GM18526 (cell line): ENCODE measurements at regions not wholly inside any gene's neighbourhood (a gene's known extent, or its start where the extent isn't known, plus 50 kb on each side); places are given as distances from the start of the nearest gene placed in this dataset.

Experiments
- POLR2A ChIP-seq: IDR thresholded peaks from 3 replicates; pipeline ENCODE4 v1.6.1; 2011; ENCODE audit not compliant: insufficient read length; ENCODE audit errors: extremely low read depth

- TF ChIP-seq POLR2A, result no peak
Measured at GRCh38 chr13:73967397-73968165, 166.6 kb downstream of the KLF12 start.

GRCh38 chr13:73966331-73966730 lies 167.9 kb downstream of the KLF12 start:
- no peak for TF ChIP-seq POLR2A

GRCh38 chr13:73962284-73962683 lies 171.9 kb downstream of the KLF12 start:
- no peak for TF ChIP-seq POLR2A

- TF ChIP-seq POLR2A, result no peak
Measured at GRCh38 chr13:73961181-73961580, 173.0 kb downstream of the KLF12 start.

DNA sequence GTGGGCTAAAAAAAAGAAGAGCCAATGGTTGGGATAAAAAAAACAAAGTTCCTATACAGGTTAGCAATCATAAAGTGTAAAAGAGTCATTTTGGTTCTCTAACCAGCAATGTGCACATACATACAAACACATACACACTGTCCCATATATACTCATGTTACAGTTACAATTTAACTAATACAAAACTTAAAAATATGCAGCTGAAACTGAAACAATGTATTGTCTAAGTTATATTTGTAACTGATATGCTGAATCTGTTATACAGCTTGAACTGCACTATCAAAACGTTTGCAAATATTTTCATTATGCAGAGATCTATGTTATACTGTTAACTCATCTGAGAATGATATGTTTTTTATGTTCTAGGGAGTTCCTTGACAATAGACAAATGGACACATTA lies 173.7 kb downstream of the KLF12 start:
- no peak for TF ChIP-seq POLR2A

DNA sequence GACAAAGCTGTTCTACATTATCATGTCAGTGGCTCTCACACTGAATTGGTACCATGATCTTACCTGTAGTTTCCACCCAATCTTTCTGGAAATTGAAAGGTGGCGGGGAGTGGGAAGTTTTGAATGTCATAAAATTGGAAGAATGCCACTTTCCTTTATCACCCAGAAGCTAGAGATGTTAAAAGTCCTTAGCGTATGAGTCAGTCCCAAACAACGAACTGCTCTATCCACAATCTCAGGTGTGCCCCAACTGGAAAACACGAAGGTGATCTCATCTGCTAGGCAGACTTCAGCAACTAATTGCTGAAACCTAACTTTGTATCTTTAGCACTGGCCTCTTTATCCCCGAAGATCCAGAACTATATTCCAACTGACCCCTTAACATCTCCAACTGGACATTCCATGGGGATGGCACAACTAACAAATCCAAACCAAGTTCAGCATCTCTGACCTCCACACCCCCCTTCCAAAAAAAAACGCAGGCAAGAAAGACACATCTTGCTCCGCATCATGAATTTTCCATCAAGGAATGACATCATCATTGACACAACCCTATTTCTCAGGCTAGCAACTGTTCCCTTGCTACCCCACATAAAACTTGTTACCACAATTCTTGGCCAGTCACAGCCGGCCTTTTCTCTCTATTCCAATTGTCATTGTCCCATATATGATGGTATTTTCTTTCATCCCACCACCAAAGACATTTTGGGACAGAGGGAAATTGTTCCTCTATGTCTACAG lies 175.4 kb downstream of the KLF12 start:
- no peak for TF ChIP-seq POLR2A

- TF ChIP-seq POLR2A, result no peak
Measured at GRCh38 chr13:73957889-73958288, 176.3 kb downstream of the KLF12 start.

- TF ChIP-seq POLR2A, result no peak
Measured at GRCh38 chr13:73956795-73957408, 177.3 kb downstream of the KLF12 start.

GRCh38 chr13:73955977-73956500 lies 178.2 kb downstream of the KLF12 start:
- no peak for TF ChIP-seq POLR2A

DNA sequence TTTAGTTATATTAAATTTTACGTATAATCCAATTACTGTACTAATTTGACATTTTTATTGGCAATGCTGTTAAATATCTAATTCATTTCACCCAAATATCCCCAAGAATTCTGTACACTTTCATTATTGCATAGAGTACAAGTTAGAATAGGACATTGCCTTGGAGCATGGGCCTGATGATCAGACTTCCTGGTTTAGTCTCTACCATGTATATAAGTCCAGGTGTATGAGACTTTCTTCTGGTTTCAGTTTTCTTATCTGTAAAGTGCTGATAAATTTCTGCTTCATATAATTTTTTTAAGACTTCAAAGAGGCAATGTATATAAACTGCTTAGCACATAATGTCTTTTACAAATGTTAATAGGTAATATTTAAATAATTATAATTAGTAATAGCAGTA lies 179.4 kb downstream of the KLF12 start:
- no peak for TF ChIP-seq POLR2A

DNA sequence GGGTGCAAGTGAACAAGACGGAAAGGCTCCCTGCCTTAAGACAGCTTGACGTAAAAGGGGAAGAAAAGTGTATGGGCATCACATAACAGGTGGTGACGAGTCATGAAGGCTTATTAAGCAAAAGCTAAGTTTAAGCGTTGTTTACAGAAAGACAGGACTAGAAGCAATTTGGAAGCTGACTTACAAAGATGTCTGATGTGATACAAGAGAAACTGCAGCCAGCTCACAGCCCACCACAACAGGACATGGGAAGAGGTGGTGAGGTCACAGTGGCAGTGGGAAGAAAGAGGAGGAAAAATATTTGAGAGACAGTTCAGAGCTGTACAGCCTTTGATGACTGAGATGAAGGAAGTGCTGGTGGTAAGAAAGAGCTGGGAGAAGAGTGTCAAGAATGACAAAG lies 181.6 kb downstream of the KLF12 start:
- no peak for TF ChIP-seq POLR2A

DNA sequence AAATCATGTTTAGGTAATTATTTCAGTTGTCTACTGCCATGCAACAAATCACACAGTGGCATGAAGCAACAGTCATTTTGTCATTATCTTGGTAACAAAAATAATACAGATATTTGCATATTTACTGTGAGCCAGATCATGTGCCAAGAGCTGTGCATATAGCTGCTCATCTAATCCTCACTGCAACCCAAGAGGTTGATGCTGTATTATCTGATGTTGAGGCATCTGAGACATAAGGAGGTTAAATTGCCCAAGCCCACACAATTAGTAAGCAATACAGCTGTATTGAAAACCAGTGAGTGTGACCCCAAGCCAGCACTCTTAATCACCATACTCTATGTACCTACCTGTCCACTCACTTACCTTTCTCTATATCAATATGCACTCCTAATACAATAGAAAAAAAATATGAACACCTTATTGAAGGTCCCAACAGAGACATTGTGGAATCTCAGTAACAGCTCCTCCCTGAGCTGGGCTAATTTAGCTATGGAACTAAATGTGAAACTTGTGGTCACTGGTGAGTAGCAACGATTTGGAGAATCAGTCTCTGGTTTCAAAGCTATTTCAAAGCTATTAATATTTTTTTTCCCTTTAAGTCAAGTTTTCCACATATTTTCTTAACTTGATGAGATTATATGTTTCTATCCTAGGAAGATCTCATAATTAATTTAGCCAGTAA lies 185.2 kb downstream of the KLF12 start:
- TF ChIP-seq POLR2A, result no peak

DNA sequence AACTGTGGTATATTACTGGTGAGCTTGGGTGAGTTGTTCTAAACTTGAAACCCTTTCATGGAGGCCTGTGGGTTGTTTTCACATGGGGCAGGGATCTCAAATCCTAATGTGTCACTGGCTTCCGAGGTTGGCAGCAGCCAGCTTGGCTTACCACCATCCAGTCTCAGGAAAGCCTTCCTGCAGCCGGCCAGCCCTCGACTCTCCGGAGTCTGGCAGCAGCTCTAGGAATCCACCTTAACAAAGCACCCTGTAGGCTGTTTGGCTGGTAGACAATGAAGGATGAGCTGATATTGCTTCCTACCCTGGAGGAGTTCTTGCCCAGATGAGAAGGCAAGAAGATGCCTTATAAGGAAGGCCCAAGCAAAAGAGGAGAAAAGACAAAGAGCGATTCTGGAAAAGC lies 188.3 kb downstream of the KLF12 start:
- no peak for TF ChIP-seq POLR2A

DNA sequence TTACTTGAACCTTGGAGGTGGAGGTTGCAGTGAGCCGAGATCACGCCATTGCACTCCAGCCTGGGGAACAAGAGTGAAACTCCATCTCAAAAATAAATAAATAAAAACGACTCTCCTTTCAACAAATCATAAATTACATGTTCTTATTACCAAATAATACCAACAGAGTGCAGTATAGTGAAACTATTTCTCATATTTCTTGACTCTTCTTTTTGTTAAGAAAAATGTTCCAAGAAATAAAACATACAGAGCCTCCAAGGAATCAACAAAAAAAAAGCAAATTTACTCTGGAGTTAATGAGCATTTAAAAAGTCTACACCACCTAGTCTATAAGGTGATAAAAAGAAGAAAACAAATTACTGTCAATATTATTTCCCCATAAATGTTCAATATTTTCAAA lies 188.8 kb downstream of the KLF12 start:
- TF ChIP-seq POLR2A, result no peak

DNA sequence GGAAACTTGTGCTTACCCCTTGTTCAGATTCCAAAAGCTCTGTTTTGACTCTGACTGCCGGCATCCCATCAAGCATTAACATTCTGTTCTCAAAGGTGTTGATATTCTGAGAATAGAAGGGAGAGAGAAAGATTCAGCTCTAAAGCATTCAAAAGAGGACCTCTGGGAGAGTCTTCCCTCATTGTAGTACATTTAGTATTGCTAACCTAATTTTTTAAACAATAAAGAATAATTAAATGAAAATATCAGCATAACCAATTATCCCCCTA lies 190.3 kb downstream of the KLF12 start:
- no peak for TF ChIP-seq POLR2A
